ENCODE measurements at regions not wholly inside any gene's neighbourhood (a gene's known extent, or its start where the extent isn't known, plus 50 kb on each side); places are given as distances from the start of the nearest gene placed in this dataset.

- peaks cover 0 to 2% (median 0%) of the 10 kb centered on the region in 7 donors for H3K9me3 Mint-ChIP-seq
- no peak overlapping the region for H3K4me3 Mint-ChIP-seq
- DNase-seq, result no peak
- no peak for ATAC-seq (ENCODE audit: low read depth in 2 of 2)
- Histone ChIP-seq H3K9me3 (ENCODE audit: control insufficient read depth in 2 of 2, low read length in 2 of 2) (no peaks in the 10 kb centered on the region), H3K4me1 (ENCODE audit: control insufficient read depth, insufficient read depth, low read length, poor library complexity, severe bottlenecking) (peaks cover 12% of the 10 kb centered on the region), H3K27ac (ENCODE audit: insufficient read depth, low read length, poor library complexity, severe bottlenecking) (no peak overlapping the region), H3K36me3 (ENCODE audit: control insufficient read depth, insufficient read depth, low read length) (no peaks in the 10 kb centered on the region), H3K4me3 (ENCODE audit: low read depth, low read length) (no peak overlapping the region), H3K27me3 (ENCODE audit: control insufficient read depth, insufficient read depth, low read length) (no peaks in the 10 kb centered on the region)
- H3K36me3 Mint-ChIP-seq, result peaks cover 3% of the 10 kb centered on the region
- H3K4me1 Mint-ChIP-seq, result peaks cover 0 to 7% (median 0%) of the 10 kb centered on the region in 4 donors
- H3K27ac Mint-ChIP-seq, result no peak overlapping the region
- peaks cover 11% of the 10 kb centered on the region for H3K27me3 Mint-ChIP-seq
Observed at GRCh38 chr3:102176333-102177050, 258.3 kb upstream of the ZPLD1 start.

- H3K9me3 ChIP-seq (ENCODE audit: control insufficient read depth in 2 of 2, low read length in 2 of 2), result no peaks in the 10 kb centered on the region
- ATAC-seq (ENCODE audit: low read depth in 2 of 2) (no peak), DNase-seq (no peak)
- Mint-ChIP-seq H3K9me3 (peaks cover 0 to 2% (median 0%) of the 10 kb centered on the region in 7 donors), H3K36me3 (peaks cover 3% of the 10 kb centered on the region), H3K27ac (no peak overlapping the region), H3K4me1 (peaks cover 0 to 7% (median 0%) of the 10 kb centered on the region in 4 donors), H3K27me3 (peaks cover 11% of the 10 kb centered on the region), H3K4me3 (no peak overlapping the region)
- peaks cover 12% of the 10 kb centered on the region for H3K4me1 ChIP-seq (ENCODE audit: control insufficient read depth, insufficient read depth, low read length, poor library complexity, severe bottlenecking)
- no peaks in the 10 kb centered on the region for H3K36me3 ChIP-seq (ENCODE audit: control insufficient read depth, insufficient read depth, low read length)
- no peak overlapping the region for H3K27ac ChIP-seq (ENCODE audit: insufficient read depth, low read length, poor library complexity, severe bottlenecking)
- no peaks in the 10 kb centered on the region for H3K27me3 ChIP-seq (ENCODE audit: control insufficient read depth, insufficient read depth, low read length)
- no peak overlapping the region for H3K4me3 ChIP-seq (ENCODE audit: low read depth, low read length)
Observed at GRCh38 chr3:102177075-102177755, 257.6 kb upstream of the ZPLD1 start.

DNA sequence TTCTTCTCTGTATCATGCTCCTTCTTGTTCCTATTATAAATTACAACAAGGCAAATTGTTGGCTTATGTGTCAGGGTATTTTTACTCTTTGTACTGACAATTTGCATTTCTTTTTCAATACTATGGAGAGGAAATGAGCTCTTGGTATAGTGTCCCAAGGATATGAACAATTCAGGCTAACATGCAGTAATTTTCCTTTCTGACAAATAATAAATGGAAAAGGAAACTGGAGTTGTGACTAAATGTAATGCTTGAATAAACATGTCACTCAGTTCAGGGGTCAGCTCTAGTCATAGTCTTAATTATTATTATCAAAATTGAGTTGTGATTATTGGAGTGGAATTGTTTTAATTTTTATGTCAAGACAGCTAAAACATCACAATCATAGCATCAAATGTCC lies 256.0 kb upstream of the ZPLD1 start:
- Histone ChIP-seq H3K4me3 (ENCODE audit: low read depth, low read length) (no peak overlapping the region), H3K9me3 (ENCODE audit: control insufficient read depth in 2 of 2, low read length in 2 of 2) (no peaks in the 10 kb centered on the region), H3K4me1 (ENCODE audit: control insufficient read depth, insufficient read depth, low read length, poor library complexity, severe bottlenecking) (peaks cover 12% of the 10 kb centered on the region), H3K27me3 (ENCODE audit: control insufficient read depth, insufficient read depth, low read length) (no peaks in the 10 kb centered on the region), H3K36me3 (ENCODE audit: control insufficient read depth, insufficient read depth, low read length) (no peaks in the 10 kb centered on the region), H3K27ac (ENCODE audit: insufficient read depth, low read length, poor library complexity, severe bottlenecking) (no peak overlapping the region)
- DNase-seq (no peak), ATAC-seq (ENCODE audit: low read depth in 2 of 2) (no peak)
- no peak overlapping the region for H3K27ac Mint-ChIP-seq
- H3K4me1 Mint-ChIP-seq, result peaks cover 0 to 7% (median 0%) of the 10 kb centered on the region in 4 donors
- H3K4me3 Mint-ChIP-seq, result no peak overlapping the region
- no peaks in the 10 kb centered on the region for H3K36me3 Mint-ChIP-seq
- peaks cover 0 to 2% (median 0%) of the 10 kb centered on the region in 7 donors for H3K9me3 Mint-ChIP-seq
- H3K27me3 Mint-ChIP-seq, result peaks cover 9% of the 10 kb centered on the region

- Histone ChIP-seq H3K4me3 (ENCODE audit: low read depth, low read length) (peak overlapping the region; percentile 73), H3K36me3 (ENCODE audit: control insufficient read depth, insufficient read depth, low read length) (no peaks in the 10 kb centered on the region), H3K27ac (ENCODE audit: insufficient read depth, low read length, poor library complexity, severe bottlenecking) (no peak overlapping the region), H3K9me3 (ENCODE audit: control insufficient read depth in 2 of 2, low read length in 2 of 2) (no peaks in the 10 kb centered on the region), H3K4me1 (ENCODE audit: control insufficient read depth, insufficient read depth, low read length, poor library complexity, severe bottlenecking) (peaks cover 12% of the 10 kb centered on the region), H3K27me3 (ENCODE audit: control insufficient read depth, insufficient read depth, low read length) (no peaks in the 10 kb centered on the region)
- ATAC-seq (ENCODE audit: low read depth in 2 of 2) (peak in 1 of 2 donors; percentile 13), DNase-seq (peak in 1 of 3 donors; percentile 5)
- Mint-ChIP-seq H3K4me1 (peaks cover 0 to 7% (median 0%) of the 10 kb centered on the region in 4 donors), H3K4me3 (peak overlapping the region in 1 of 4 donors; percentile 60), H3K27ac (no peak overlapping the region), H3K9me3 (peaks cover 0 to 2% (median 0%) of the 10 kb centered on the region in 7 donors), H3K27me3 (peaks cover 4% of the 10 kb centered on the region), H3K36me3 (no peaks in the 10 kb centered on the region)
Observed at GRCh38 chr3:102179326-102180177, 255.3 kb upstream of the ZPLD1 start.

GRCh38 chr3:102180280-102180931 lies 254.4 kb upstream of the ZPLD1 start:
- no peak overlapping the region for H3K27ac Mint-ChIP-seq
- peak in 2 of 3 donors; percentile 28 to 46 for DNase-seq
- no peaks in the 10 kb centered on the region for H3K36me3 Mint-ChIP-seq
- Histone ChIP-seq H3K9me3 (ENCODE audit: control insufficient read depth in 2 of 2, low read length in 2 of 2) (no peaks in the 10 kb centered on the region), H3K27ac (ENCODE audit: insufficient read depth, low read length, poor library complexity, severe bottlenecking) (peak overlapping the region; percentile 30), H3K4me3 (ENCODE audit: low read depth, low read length) (peak overlapping the region; percentile 73), H3K36me3 (ENCODE audit: control insufficient read depth, insufficient read depth, low read length) (no peaks in the 10 kb centered on the region), H3K27me3 (ENCODE audit: control insufficient read depth, insufficient read depth, low read length) (no peaks in the 10 kb centered on the region), H3K4me1 (ENCODE audit: control insufficient read depth, insufficient read depth, low read length, poor library complexity, severe bottlenecking) (peaks cover 12% of the 10 kb centered on the region)
- H3K4me1 Mint-ChIP-seq, result peaks cover 0 to 6% (median 0%) of the 10 kb centered on the region in 4 donors
- peaks cover 0 to 1% (median 0%) of the 10 kb centered on the region in 7 donors for H3K9me3 Mint-ChIP-seq
- H3K27me3 Mint-ChIP-seq, result peaks cover 4% of the 10 kb centered on the region
- peak; percentile 67 for ATAC-seq (ENCODE audit: low read depth in 2 of 2)
- no peak overlapping the region for H3K4me3 Mint-ChIP-seq

DNA sequence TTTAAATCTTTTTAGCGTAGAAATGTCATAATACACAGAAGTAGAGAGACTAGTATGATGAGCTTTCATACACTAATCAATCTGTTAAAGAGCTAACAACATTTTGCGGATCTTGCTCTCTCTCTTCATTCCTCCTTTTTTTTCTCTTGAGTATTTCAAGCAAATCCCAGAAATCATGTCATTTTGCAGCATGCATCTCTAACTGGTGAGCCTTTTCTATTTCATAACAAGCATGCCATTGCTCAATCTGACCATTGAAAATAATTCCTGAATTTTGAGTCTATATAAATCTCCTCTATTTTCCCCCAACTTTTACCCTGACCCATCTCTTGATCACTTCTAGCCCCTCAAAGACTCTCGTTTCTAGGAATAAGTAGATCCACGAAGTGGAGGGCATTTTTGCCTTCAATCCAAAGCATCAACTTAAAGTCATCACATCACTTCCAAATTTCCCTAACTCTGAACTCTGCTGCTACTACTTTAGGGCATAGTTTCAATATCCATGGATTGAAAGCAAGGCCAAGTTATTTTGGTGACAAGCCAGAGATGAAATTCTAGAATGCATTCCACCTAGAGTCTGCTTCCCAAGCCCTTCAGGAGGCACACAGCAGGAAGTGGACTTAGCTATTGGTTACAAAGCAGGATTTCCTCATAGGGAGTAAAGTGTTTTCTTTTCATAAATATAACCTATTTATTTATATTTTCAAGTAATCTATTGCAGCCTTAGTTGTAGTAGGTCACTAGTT lies 253.5 kb upstream of the ZPLD1 start:
- Mint-ChIP-seq H3K9me3 (no peaks in the 10 kb centered on the region), H3K36me3 (no peaks in the 10 kb centered on the region)

GRCh38 chr3:102182162-102182561 lies 252.7 kb upstream of the ZPLD1 start:
- Mint-ChIP-seq H3K27me3 (peaks cover 1% of the 10 kb centered on the region), H3K4me3 (no peak overlapping the region), H3K4me1 (peaks cover 0 to 3% (median 0%) of the 10 kb centered on the region in 4 donors), H3K9me3 (no peaks in the 10 kb centered on the region), H3K36me3 (no peaks in the 10 kb centered on the region), H3K27ac (no peak overlapping the region)
- H3K27ac ChIP-seq (ENCODE audit: insufficient read depth, low read length, poor library complexity, severe bottlenecking), result no peak overlapping the region
- DNase-seq (no peak), ATAC-seq (ENCODE audit: low read depth in 2 of 2) (no peak)
- no peaks in the 10 kb centered on the region for H3K27me3 ChIP-seq (ENCODE audit: control insufficient read depth, insufficient read depth, low read length)
- no peaks in the 10 kb centered on the region for H3K36me3 ChIP-seq (ENCODE audit: control insufficient read depth, insufficient read depth, low read length)
- no peak overlapping the region for H3K4me3 ChIP-seq (ENCODE audit: low read depth, low read length)
- H3K4me1 ChIP-seq (ENCODE audit: control insufficient read depth, insufficient read depth, low read length, poor library complexity, severe bottlenecking), result peaks cover 12% of the 10 kb centered on the region
- no peaks in the 10 kb centered on the region for H3K9me3 ChIP-seq (ENCODE audit: control insufficient read depth in 2 of 2, low read length in 2 of 2)

More for the DNA sequence above, 253.5 kb upstream of the ZPLD1 start:
- Histone ChIP-seq H3K4me1 (ENCODE audit: control insufficient read depth, insufficient read depth, low read length, poor library complexity, severe bottlenecking) (peaks cover 12% of the 10 kb centered on the region), H3K4me3 (ENCODE audit: low read depth, low read length) (no peak overlapping the region), H3K36me3 (ENCODE audit: control insufficient read depth, insufficient read depth, low read length) (no peaks in the 10 kb centered on the region), H3K27ac (ENCODE audit: insufficient read depth, low read length, poor library complexity, severe bottlenecking) (no peak overlapping the region), H3K9me3 (ENCODE audit: control insufficient read depth in 2 of 2, low read length in 2 of 2) (no peaks in the 10 kb centered on the region), H3K27me3 (ENCODE audit: control insufficient read depth, insufficient read depth, low read length) (no peaks in the 10 kb centered on the region)
- Mint-ChIP-seq H3K4me1 (peaks cover 0 to 3% (median 0%) of the 10 kb centered on the region in 4 donors), H3K4me3 (no peak overlapping the region), H3K27ac (no peak overlapping the region), H3K27me3 (peaks cover 4% of the 10 kb centered on the region)
- no peak for DNase-seq
- ATAC-seq (ENCODE audit: low read depth in 2 of 2), result no peak
